Panc1 (cell line): ENCODE measurements at regions not wholly inside any gene's neighbourhood (a gene's known extent, or its start where the extent isn't known, plus 50 kb on each side); places are given as distances from the start of the nearest gene placed in this dataset.

Source experiments
- ATAC-seq: fragments of 200-7000 bp; cut with Tn5 transposase; 2 replicates; pipeline ENCODE4 v1.9.1; 2020; ENCODE audit warnings: mild to moderate bottlenecking, moderate library complexity
- BruUV-seq: library from RNA; stranded (reverse); fragments of 400-500 nt; replicated peaks from 2 replicates; lab custom pipeline; 2021; lab: Mats Ljungman, UMichigan
- CTCF ChIA-PET: fragments of 300-600 bp; sonication (Branson Sonifier 250); formaldehyde crosslinking; loops from one replicate; lab custom pipeline; 2022; ENCODE audit warnings: antibody characterized with exemption; lab: Charles Lee
- POLR2A ChIA-PET: fragments of 300-600 bp; sonication (Branson Sonifier 250); formaldehyde crosslinking; loops from one replicate; lab custom pipeline; 2022; ENCODE audit warnings: antibody characterized with exemption; lab: Charles Lee
- DNase-seq: peaks from one replicate; pipeline ENCODE4 v3.0.0-alpha.2; 2010; ENCODE audit warnings: low read depth, low spot score
- H3K27ac ChIP-seq: 2 replicates; pipeline ENCODE4 v1.5.1; 2011; ENCODE audit warnings: mild to moderate bottlenecking, low read length, inconsistent platforms
- H3K27me3 ChIP-seq: fragments of 200-500 bp; sonication (Bioruptor generic); 2 replicates; pipeline ENCODE4 v1.6.0; 2014; ENCODE audit warnings: low read length, inconsistent platforms; ENCODE audit not compliant: control insufficient read depth, insufficient read depth
- H3K36me3 ChIP-seq: fragments of 200-500 bp; sonication (Bioruptor generic); 2 replicates; pipeline ENCODE4 v1.5.1; 2014; ENCODE audit warnings: inconsistent platforms, mild to moderate bottlenecking, low read length, moderate library complexity; ENCODE audit not compliant: control insufficient read depth, insufficient read depth
- H3K4me1 ChIP-seq: 2 replicates; pipeline ENCODE4 v1.5.1; 2011; ENCODE audit warnings: inconsistent platforms, mild to moderate bottlenecking, low read length, moderate library complexity; ENCODE audit not compliant: control insufficient read depth, insufficient read depth
- H3K4me3 ChIP-seq, 2 experiments: 2 replicates each; pipeline ENCODE4 v1.5.1; 2011 to 2012; ENCODE audit warnings: low read depth in 2 of 2, low read length in 2 of 2, mild to moderate bottlenecking in 2 of 2, inconsistent platforms in 1 of 2, moderate library complexity in 1 of 2
- H3K9me3 ChIP-seq: fragments of 200-500 bp; sonication (Bioruptor generic); 2 replicates; pipeline ENCODE4 v1.5.1; 2014; ENCODE audit warnings: low read depth, mild to moderate bottlenecking, inconsistent platforms, low read length, moderate library complexity; ENCODE audit not compliant: control insufficient read depth, insufficient read depth
- CTCF ChIP-seq: fragments of 450-650 bp; IDR thresholded peaks from 2 replicates; pipeline ENCODE4 v1.5.1; 2017; ENCODE audit warnings: mild to moderate bottlenecking
- POLR2AphosphoS5 ChIP-seq: IDR thresholded peaks from 2 replicates; pipeline ENCODE4 v1.6.1; 2012; ENCODE audit warnings: mild to moderate bottlenecking, low read depth, low read length, moderate library complexity
- REST ChIP-seq, 2 experiments: IDR thresholded peaks; 2 replicates each; pipeline ENCODE4 v1.6.1; 2011 to 2012; ENCODE audit warnings: low read depth in 2 of 2, control low read depth in 1 of 2, low read length in 1 of 2, mild to moderate bottlenecking in 1 of 2, moderate library complexity in 1 of 2; ENCODE audit not compliant: insufficient read depth in 1 of 2
- SIN3A ChIP-seq: IDR thresholded peaks from 2 replicates; pipeline ENCODE4 v1.6.1; 2012; ENCODE audit warnings: low read depth, mild to moderate bottlenecking, low read length, moderate library complexity, borderline replicate concordance; ENCODE audit not compliant: insufficient read depth
- TCF7L2 ChIP-seq: IDR thresholded peaks from 2 replicates; pipeline ENCODE4 v1.6.1; 2011; ENCODE audit warnings: mild to moderate bottlenecking, low read depth, low read length, inconsistent platforms
- in situ Hi-C: cut with HindIII; loops from 2 replicates; pipeline ENCODE4 v1.10.0; 2016; ENCODE audit warnings: low sequenced_read_pairs, low pct_unique_long_range_greater_than_20kb
- intact Hi-C: fragments of 100-400 bp; cut with micrococcal nuclease; formaldehyde crosslinking; loops from one replicate; pipeline ENCODE4 v1.10.0; 2022; ENCODE audit not compliant: unreplicated experiment

- H3K27me3 ChIP-seq: no peaks in the 10 kb centered on the region
- H3K9me3 ChIP-seq: no peaks in the 10 kb centered on the region; the same call in 1 of the 2 replicates
- BruUV-seq: no TSS peak
- no peak overlapping the region for H3K4me3 ChIP-seq
- TF ChIP-seq POLR2AphosphoS5: no peak
- no peak for TF ChIP-seq CTCF
- no peak for TF ChIP-seq REST (IDR thresholded peaks at IDR 0.05; ENCODE audit: insufficient read depth in 1 of 2, low read depth in 2 of 2, low read length in 1 of 2)
- TF ChIP-seq TCF7L2: no peak
- no peak for TF ChIP-seq SIN3A
- intact Hi-C loops (no loop called here), in situ Hi-C loops (no loop called here)
- H3K36me3 ChIP-seq: no peaks in the 10 kb centered on the region
- POLR2A ChIA-PET: no interaction called here
- CTCF ChIA-PET: no interaction called here
- H3K27ac ChIP-seq: no peak overlapping the region
- DNase-seq (no peak), ATAC-seq (no peak)
- no peaks in the 10 kb centered on the region for H3K4me1 ChIP-seq
Observed at GRCh38 chr13:85519363-85519762, 279.9 kb downstream of the SLITRK6 start.

- TF ChIP-seq REST (IDR thresholded peaks at IDR 0.05; ENCODE audit: insufficient read depth in 1 of 2, low read depth in 2 of 2, low read length in 1 of 2) (no peak), POLR2AphosphoS5 (no peak), TCF7L2 (peak; percentile 90)
- in situ Hi-C loops (no loop called here), intact Hi-C loops (no loop called here)
- Histone ChIP-seq H3K4me3 (no peak overlapping the region), H3K9me3 (no peaks in the 10 kb centered on the region; the same call in 1 of the 2 replicates), H3K27me3 (no peaks in the 10 kb centered on the region), H3K27ac (peak overlapping the region; percentile 34; the same call in 1 of the 2 replicates), H3K4me1 (no peaks in the 10 kb centered on the region; the same call in 1 of the 2 replicates), H3K36me3 (no peaks in the 10 kb centered on the region)
- ChIA-PET POLR2A (no interaction called here), CTCF (no interaction called here)
- no peak for DNase-seq
- no TSS peak for BruUV-seq
- ATAC-seq: no peak
Observed at GRCh38 chr13:85512421-85512820, 286.8 kb downstream of the SLITRK6 start.
